ENCODE measurements at regions not wholly inside any gene's neighbourhood (a gene's known extent, or its start where the extent isn't known, plus 50 kb on each side); places are given as distances from the start of the nearest gene placed in this dataset.

DNA sequence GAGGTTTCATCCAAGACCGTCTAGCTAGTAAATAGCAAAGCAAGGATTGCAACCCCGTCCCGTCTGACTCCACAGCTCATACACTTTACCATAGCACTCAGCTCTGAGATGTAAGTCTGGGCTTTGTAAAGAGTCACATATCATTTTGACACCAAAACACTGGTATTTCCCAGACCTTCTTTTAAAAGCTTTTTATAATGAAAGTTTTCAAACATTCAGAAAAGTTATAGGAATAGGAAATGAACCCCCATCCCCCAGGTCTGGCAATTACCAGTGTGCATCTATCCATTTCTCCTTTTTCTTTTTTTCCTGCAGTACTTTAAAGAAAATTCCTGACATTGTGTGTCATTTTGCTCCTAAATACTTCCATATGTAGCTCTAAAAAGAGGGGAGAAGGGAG lies 183.6 kb upstream of the CCND2 start:
- H3K4me3 ChIP-seq (ENCODE audit: insufficient read depth, low read depth, low read length, poor library complexity, severe bottlenecking), result no peak overlapping the region
- no peaks in the 10 kb centered on the region for H3K4me1 ChIP-seq (ENCODE audit: control insufficient read depth, insufficient read depth, low read length, poor library complexity, severe bottlenecking)
- no peaks in the 10 kb centered on the region for H3K9me3 ChIP-seq (ENCODE audit: control insufficient read depth, low read length)
- no peak for DNase-seq
- no peaks in the 10 kb centered on the region for H3K36me3 ChIP-seq (ENCODE audit: control insufficient read depth, insufficient read depth, low read length)
- no peak overlapping the region for H3K27ac ChIP-seq (ENCODE audit: insufficient read depth, low read length, poor library complexity, severe bottlenecking)
- H3K27me3 ChIP-seq (replicated peaks; ENCODE audit: control insufficient read depth, insufficient read depth, low read length, poor library complexity, severe bottlenecking), result no peaks in the 10 kb centered on the region

GRCh38 chr12:4089121-4089606 lies 184.4 kb upstream of the CCND2 start:
- Histone ChIP-seq H3K27me3 (replicated peaks; ENCODE audit: control insufficient read depth, insufficient read depth, low read length, poor library complexity, severe bottlenecking) (no peaks in the 10 kb centered on the region), H3K4me3 (ENCODE audit: insufficient read depth, low read depth, low read length, poor library complexity, severe bottlenecking) (no peak overlapping the region), H3K9me3 (ENCODE audit: control insufficient read depth, low read length) (no peaks in the 10 kb centered on the region), H3K4me1 (ENCODE audit: control insufficient read depth, insufficient read depth, low read length, poor library complexity, severe bottlenecking) (no peaks in the 10 kb centered on the region), H3K36me3 (ENCODE audit: control insufficient read depth, insufficient read depth, low read length) (no peaks in the 10 kb centered on the region), H3K27ac (ENCODE audit: insufficient read depth, low read length, poor library complexity, severe bottlenecking) (no peak overlapping the region)
- DNase-seq, result no peak

- Histone ChIP-seq H3K4me3 (ENCODE audit: insufficient read depth, low read depth, low read length, poor library complexity, severe bottlenecking) (no peak overlapping the region), H3K4me1 (ENCODE audit: control insufficient read depth, insufficient read depth, low read length, poor library complexity, severe bottlenecking) (no peaks in the 10 kb centered on the region), H3K9me3 (ENCODE audit: control insufficient read depth, low read length) (no peaks in the 10 kb centered on the region), H3K27ac (ENCODE audit: insufficient read depth, low read length, poor library complexity, severe bottlenecking) (no peak overlapping the region), H3K27me3 (replicated peaks; ENCODE audit: control insufficient read depth, insufficient read depth, low read length, poor library complexity, severe bottlenecking) (no peaks in the 10 kb centered on the region), H3K36me3 (ENCODE audit: control insufficient read depth, insufficient read depth, low read length) (no peaks in the 10 kb centered on the region)
- no peak for DNase-seq
These were observed 185.1 kb upstream of the CCND2 start for GRCh38 chr12:4088451-4088850.

GRCh38 chr12:4086481-4086880 lies 187.1 kb upstream of the CCND2 start:
- Histone ChIP-seq H3K4me1 (ENCODE audit: control insufficient read depth, insufficient read depth, low read length, poor library complexity, severe bottlenecking) (no peaks in the 10 kb centered on the region), H3K27ac (ENCODE audit: insufficient read depth, low read length, poor library complexity, severe bottlenecking) (no peak overlapping the region), H3K36me3 (ENCODE audit: control insufficient read depth, insufficient read depth, low read length) (no peaks in the 10 kb centered on the region), H3K27me3 (replicated peaks; ENCODE audit: control insufficient read depth, insufficient read depth, low read length, poor library complexity, severe bottlenecking) (no peaks in the 10 kb centered on the region), H3K9me3 (ENCODE audit: control insufficient read depth, low read length) (no peaks in the 10 kb centered on the region), H3K4me3 (ENCODE audit: insufficient read depth, low read depth, low read length, poor library complexity, severe bottlenecking) (no peak overlapping the region)
- DNase-seq, result no peak

DNA sequence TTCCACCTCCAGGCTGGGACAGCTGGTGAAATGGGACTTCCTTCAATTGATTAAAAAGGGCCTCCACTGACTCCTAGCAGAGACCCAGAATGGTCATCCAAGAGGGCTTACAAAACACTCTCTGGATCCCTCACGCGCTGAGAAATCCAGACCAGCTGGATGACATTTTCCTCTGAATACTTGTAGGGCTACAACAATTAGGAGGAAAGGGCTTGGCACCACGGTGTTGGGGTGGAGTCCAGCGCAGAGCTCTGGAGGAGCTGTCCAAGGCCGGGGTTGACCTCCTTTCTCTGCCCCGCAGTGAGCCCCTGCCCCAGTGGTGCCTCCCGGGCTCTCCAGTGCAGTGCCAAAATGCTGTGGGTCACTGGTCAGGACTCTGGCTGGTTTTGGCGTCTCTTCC lies 189.0 kb upstream of the CCND2 start:
- H3K27me3 ChIP-seq (replicated peaks; ENCODE audit: control insufficient read depth, insufficient read depth, low read length, poor library complexity, severe bottlenecking), result no peaks in the 10 kb centered on the region
- DNase-seq, result no peak
- no peaks in the 10 kb centered on the region for H3K9me3 ChIP-seq (ENCODE audit: control insufficient read depth, low read length)
- no peaks in the 10 kb centered on the region for H3K36me3 ChIP-seq (ENCODE audit: control insufficient read depth, insufficient read depth, low read length)
- H3K27ac ChIP-seq (ENCODE audit: insufficient read depth, low read length, poor library complexity, severe bottlenecking), result no peak overlapping the region
- no peaks in the 10 kb centered on the region for H3K4me1 ChIP-seq (ENCODE audit: control insufficient read depth, insufficient read depth, low read length, poor library complexity, severe bottlenecking)
- no peak overlapping the region for H3K4me3 ChIP-seq (ENCODE audit: insufficient read depth, low read depth, low read length, poor library complexity, severe bottlenecking)

GRCh38 chr12:4082809-4083403 lies 190.7 kb upstream of the CCND2 start:
- H3K36me3 ChIP-seq (ENCODE audit: control insufficient read depth, insufficient read depth, low read length), result no peaks in the 10 kb centered on the region
- DNase-seq, result no peak
- no peaks in the 10 kb centered on the region for H3K9me3 ChIP-seq (ENCODE audit: control insufficient read depth, low read length)
- no peak overlapping the region for H3K27ac ChIP-seq (ENCODE audit: insufficient read depth, low read length, poor library complexity, severe bottlenecking)
- no peak overlapping the region for H3K4me3 ChIP-seq (ENCODE audit: insufficient read depth, low read depth, low read length, poor library complexity, severe bottlenecking)
- H3K4me1 ChIP-seq (ENCODE audit: control insufficient read depth, insufficient read depth, low read length, poor library complexity, severe bottlenecking), result no peaks in the 10 kb centered on the region
- H3K27me3 ChIP-seq (replicated peaks; ENCODE audit: control insufficient read depth, insufficient read depth, low read length, poor library complexity, severe bottlenecking), result no peaks in the 10 kb centered on the region

DNA sequence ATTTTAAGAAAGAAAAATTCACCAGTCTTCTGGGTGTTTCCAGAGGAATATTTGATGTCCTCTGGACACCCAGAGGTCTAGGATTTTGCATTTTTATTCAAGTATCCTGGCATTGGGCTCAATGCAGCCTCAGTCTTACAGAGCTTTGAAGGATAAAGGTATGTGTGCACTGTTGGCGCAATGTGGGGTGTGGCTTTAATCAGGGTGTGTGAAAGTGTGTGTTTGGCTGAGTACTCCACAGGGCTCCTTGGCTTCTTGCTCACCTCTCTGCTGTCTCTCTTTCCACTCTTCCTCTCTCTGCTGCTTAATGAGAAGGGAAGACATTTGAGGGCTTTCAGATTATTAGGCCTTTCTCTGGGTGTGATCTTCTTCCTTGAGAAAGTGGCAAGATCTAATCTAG lies 193.3 kb upstream of the CCND2 start:
- Histone ChIP-seq H3K9me3 (ENCODE audit: control insufficient read depth, low read length) (no peaks in the 10 kb centered on the region), H3K4me1 (ENCODE audit: control insufficient read depth, insufficient read depth, low read length, poor library complexity, severe bottlenecking) (no peaks in the 10 kb centered on the region), H3K4me3 (ENCODE audit: insufficient read depth, low read depth, low read length, poor library complexity, severe bottlenecking) (no peak overlapping the region), H3K36me3 (ENCODE audit: control insufficient read depth, insufficient read depth, low read length) (no peaks in the 10 kb centered on the region), H3K27me3 (replicated peaks; ENCODE audit: control insufficient read depth, insufficient read depth, low read length, poor library complexity, severe bottlenecking) (no peaks in the 10 kb centered on the region), H3K27ac (ENCODE audit: insufficient read depth, low read length, poor library complexity, severe bottlenecking) (no peak overlapping the region)
- no peak for DNase-seq

GRCh38 chr12:4074129-4074528 lies 199.4 kb upstream of the CCND2 start:
- no peaks in the 10 kb centered on the region for H3K9me3 ChIP-seq (ENCODE audit: control insufficient read depth, low read length)
- H3K27me3 ChIP-seq (replicated peaks; ENCODE audit: control insufficient read depth, insufficient read depth, low read length, poor library complexity, severe bottlenecking), result no peaks in the 10 kb centered on the region
- no peaks in the 10 kb centered on the region for H3K4me1 ChIP-seq (ENCODE audit: control insufficient read depth, insufficient read depth, low read length, poor library complexity, severe bottlenecking)
- DNase-seq, result no peak
- H3K36me3 ChIP-seq (ENCODE audit: control insufficient read depth, insufficient read depth, low read length), result no peaks in the 10 kb centered on the region
- H3K4me3 ChIP-seq (ENCODE audit: insufficient read depth, low read depth, low read length, poor library complexity, severe bottlenecking), result no peak overlapping the region
- H3K27ac ChIP-seq (ENCODE audit: insufficient read depth, low read length, poor library complexity, severe bottlenecking), result no peak overlapping the region

DNA sequence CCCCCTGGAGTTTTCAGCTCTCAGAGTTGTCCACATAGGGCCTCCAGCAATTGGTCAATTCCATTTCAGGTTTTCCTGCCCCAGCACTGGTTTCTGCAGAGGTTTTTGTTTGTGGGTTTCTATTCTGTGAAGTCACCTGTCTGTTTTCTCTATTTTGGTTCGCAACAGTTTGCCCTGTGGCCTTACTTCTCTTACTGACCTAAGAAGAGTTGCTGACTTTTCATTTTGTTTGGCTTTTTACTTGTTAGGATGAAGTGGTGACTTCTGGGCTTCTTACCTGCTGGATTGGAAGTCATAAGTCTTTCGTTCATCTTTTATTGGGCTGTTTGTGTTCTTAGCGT lies 196.4 kb upstream of the PARP11 start:
- Histone ChIP-seq H3K27me3 (replicated peaks; ENCODE audit: control insufficient read depth, insufficient read depth, low read length, poor library complexity, severe bottlenecking) (no peaks in the 10 kb centered on the region), H3K4me1 (ENCODE audit: control insufficient read depth, insufficient read depth, low read length, poor library complexity, severe bottlenecking) (no peaks in the 10 kb centered on the region), H3K27ac (ENCODE audit: insufficient read depth, low read length, poor library complexity, severe bottlenecking) (no peak overlapping the region), H3K9me3 (ENCODE audit: control insufficient read depth, low read length) (no peaks in the 10 kb centered on the region), H3K4me3 (ENCODE audit: insufficient read depth, low read depth, low read length, poor library complexity, severe bottlenecking) (no peak overlapping the region), H3K36me3 (ENCODE audit: control insufficient read depth, insufficient read depth, low read length) (no peaks in the 10 kb centered on the region)
- no peak for DNase-seq

GRCh38 chr12:4068981-4069669 lies 195.9 kb upstream of the PARP11 start:
- H3K27ac ChIP-seq (ENCODE audit: insufficient read depth, low read length, poor library complexity, severe bottlenecking), result no peak overlapping the region
- DNase-seq, result no peak
- no peaks in the 10 kb centered on the region for H3K36me3 ChIP-seq (ENCODE audit: control insufficient read depth, insufficient read depth, low read length)
- H3K4me1 ChIP-seq (ENCODE audit: control insufficient read depth, insufficient read depth, low read length, poor library complexity, severe bottlenecking), result no peaks in the 10 kb centered on the region
- no peaks in the 10 kb centered on the region for H3K27me3 ChIP-seq (replicated peaks; ENCODE audit: control insufficient read depth, insufficient read depth, low read length, poor library complexity, severe bottlenecking)
- no peak overlapping the region for H3K4me3 ChIP-seq (ENCODE audit: insufficient read depth, low read depth, low read length, poor library complexity, severe bottlenecking)
- no peaks in the 10 kb centered on the region for H3K9me3 ChIP-seq (ENCODE audit: control insufficient read depth, low read length)
